ENCODE measurements at regions not wholly inside any gene's neighbourhood (a gene's known extent, or its start where the extent isn't known, plus 50 kb on each side); places are given as distances from the start of the nearest gene placed in this dataset.

DNA sequence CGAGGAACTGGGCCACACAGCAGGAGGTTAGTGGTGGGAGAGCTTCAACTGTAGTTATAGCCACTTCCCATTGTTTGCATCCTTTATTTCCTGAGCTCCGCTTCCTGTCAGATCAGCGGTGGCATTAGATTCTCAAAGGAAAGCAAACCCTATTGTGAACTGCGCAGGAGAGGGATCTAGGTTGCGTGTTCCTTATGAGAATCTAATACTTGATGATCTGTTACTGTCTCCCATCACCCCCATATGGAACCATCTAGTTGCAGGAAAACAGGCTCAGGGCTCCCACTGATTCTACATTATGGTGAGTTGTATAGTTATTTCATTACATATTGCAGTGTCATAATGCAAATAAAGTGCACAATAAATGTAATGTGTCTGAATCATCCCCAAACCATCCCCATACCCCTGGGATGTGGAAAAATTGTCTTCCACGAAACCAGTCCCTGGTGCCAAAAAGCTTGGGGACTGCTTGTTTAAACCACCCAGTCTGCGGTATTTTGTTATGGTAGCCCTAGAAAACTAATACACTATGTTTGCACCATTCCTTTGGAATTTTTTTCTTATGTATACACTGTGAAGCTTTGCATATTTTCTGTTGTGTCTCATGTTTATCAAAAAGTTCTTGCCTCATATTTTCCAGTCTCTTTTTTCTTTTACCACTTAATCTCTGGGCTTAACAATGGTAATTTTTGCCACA is 136.6 kb upstream of the IVNS1ABP start:
- no peaks in the 10 kb centered on the region for H3K36me3 ChIP-seq
- H3K4me1 ChIP-seq: no peaks in the 10 kb centered on the region
- peaks cover 0 to 5% (median 0%) of the 10 kb centered on the region in 8 donors for H3K9me3 ChIP-seq
- 71 to 87% (median 84%) methylated on average over 7 of the region's 7 CpGs for WGBS, 5 donors
- DNase-seq: no peak
- H3K4me3 ChIP-seq: no peak overlapping the region
- no peaks in the 10 kb centered on the region for H3K27me3 ChIP-seq (replicated peaks in 1 of 7)
- intact Hi-C loops (cut with DNase I; ENCODE audit: low total_unique reads): no loop called here
- TF ChIP-seq, protein P1, sequence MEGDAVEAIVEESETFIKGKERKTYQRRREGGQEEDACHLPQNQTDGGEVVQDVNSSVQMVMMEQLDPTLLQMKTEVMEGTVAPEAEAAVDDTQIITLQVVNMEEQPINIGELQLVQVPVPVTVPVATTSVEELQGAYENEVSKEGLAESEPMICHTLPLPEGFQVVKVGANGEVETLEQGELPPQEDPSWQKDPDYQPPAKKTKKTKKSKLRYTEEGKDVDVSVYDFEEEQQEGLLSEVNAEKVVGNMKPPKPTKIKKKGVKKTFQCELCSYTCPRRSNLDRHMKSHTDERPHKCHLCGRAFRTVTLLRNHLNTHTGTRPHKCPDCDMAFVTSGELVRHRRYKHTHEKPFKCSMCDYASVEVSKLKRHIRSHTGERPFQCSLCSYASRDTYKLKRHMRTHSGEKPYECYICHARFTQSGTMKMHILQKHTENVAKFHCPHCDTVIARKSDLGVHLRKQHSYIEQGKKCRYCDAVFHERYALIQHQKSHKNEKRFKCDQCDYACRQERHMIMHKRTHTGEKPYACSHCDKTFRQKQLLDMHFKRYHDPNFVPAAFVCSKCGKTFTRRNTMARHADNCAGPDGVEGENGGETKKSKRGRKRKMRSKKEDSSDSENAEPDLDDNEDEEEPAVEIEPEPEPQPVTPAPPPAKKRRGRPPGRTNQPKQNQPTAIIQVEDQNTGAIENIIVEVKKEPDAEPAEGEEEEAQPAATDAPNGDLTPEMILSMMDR (IDR thresholded peaks at IDR 0.05 in 8 of 11, conservative IDR thresholded peaks at IDR 0.05 in 3 of 11): no peak
- TF ChIP-seq POLR2AphosphoS5 (IDR thresholded peaks at IDR 0.05) (no peak), POLR2A (IDR thresholded peaks at IDR 0.05) (no peak)
- no peak overlapping the region for H3K27ac ChIP-seq

DNA sequence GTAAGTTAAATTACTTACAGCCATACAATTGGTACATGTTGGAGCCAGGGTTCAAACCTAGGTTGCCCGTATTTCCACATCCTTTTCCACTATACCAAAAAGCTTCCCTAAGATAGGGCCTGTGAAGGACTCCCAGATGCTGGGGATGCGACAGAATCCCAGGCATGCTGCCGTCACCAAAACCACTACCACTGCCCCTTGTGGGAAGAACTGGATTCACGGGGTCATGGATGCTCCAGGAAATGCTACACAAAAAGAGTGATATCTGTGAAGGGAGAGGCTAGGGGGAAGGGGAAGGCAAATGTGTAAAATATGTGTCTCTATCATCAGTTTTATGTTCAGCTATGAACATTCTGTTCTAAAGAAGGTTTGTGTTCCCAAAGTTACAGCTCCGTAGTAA is 133.9 kb upstream of the IVNS1ABP start:
- no peaks in the 10 kb centered on the region for H3K27me3 ChIP-seq (replicated peaks in 1 of 7)
- DNase-seq: no peak
- intact Hi-C loops (cut with DNase I; ENCODE audit: low total_unique reads): no loop called here
- no peaks in the 10 kb centered on the region for H3K36me3 ChIP-seq
- H3K27ac ChIP-seq: no peak overlapping the region
- no peaks in the 10 kb centered on the region for H3K4me1 ChIP-seq
- TF ChIP-seq POLR2A (IDR thresholded peaks at IDR 0.05) (no peak), POLR2AphosphoS5 (IDR thresholded peaks at IDR 0.05) (no peak)
- TF ChIP-seq, protein P1 (IDR thresholded peaks at IDR 0.05 in 8 of 11, conservative IDR thresholded peaks at IDR 0.05 in 3 of 11): no peak
- peaks cover 0 to 5% (median 0%) of the 10 kb centered on the region in 8 donors for H3K9me3 ChIP-seq
- H3K4me3 ChIP-seq: no peak overlapping the region
- 74 to 92% (median 83%) methylated on average over 5 of the region's 5 CpGs for WGBS, 5 donors

- H3K4me1 ChIP-seq: no peaks in the 10 kb centered on the region
- no peak overlapping the region for H3K4me3 ChIP-seq
- DNase-seq: no peak
- H3K27ac ChIP-seq: no peak overlapping the region
- WGBS, 5 donors: 87 to 99% (median 95%) methylated on average over 3 of the region's 3 CpGs
- peaks cover 0 to 5% (median 0%) of the 10 kb centered on the region in 8 donors for H3K9me3 ChIP-seq
- intact Hi-C loops (cut with DNase I; ENCODE audit: low total_unique reads): no loop called here
- TF ChIP-seq POLR2AphosphoS5 (IDR thresholded peaks at IDR 0.05): no peak
- no peak for TF ChIP-seq POLR2A (IDR thresholded peaks at IDR 0.05)
- TF ChIP-seq, protein P1 (IDR thresholded peaks at IDR 0.05 in 8 of 11, conservative IDR thresholded peaks at IDR 0.05 in 3 of 11): no peak
- no peaks in the 10 kb centered on the region for H3K36me3 ChIP-seq
- no peaks in the 10 kb centered on the region for H3K27me3 ChIP-seq (replicated peaks in 1 of 7)
Measured at GRCh38 chr1:185450060-185450788, 133.2 kb upstream of the IVNS1ABP start.

DNA sequence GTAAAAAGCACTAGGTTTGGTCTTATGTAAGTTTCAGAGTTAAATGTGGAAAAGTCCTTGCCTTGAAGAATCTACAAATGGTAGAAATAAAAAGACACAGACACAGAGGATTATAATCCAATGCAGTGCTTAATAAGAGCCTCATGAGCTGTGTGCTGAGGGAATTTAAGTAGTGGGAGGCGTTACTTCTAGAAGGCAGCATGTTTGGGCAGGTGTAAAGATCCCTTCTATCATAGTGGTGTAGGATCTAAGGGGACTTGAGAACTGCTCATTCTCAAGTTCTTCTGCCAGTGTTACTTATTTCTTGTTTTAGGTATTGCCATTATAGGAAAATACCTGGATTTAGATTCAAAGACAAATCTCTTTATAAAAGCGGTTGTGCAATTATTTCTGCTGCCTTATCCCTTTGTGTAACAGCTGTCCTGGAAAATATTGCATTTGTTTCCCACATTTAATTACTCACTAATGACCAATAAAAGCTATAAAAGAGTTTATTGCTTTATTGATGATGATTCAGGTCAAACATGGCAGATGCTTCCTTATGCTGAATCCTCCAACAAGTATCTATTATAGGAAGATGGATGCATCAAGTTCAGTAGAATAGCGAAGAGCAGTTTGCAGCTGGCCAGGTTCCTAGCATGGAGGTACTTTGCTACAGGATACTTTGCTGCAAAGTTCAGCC is 132.5 kb upstream of the IVNS1ABP start:
- intact Hi-C loops (cut with DNase I; ENCODE audit: low total_unique reads): no loop called here
- Histone ChIP-seq H3K4me3 (no peak overlapping the region), H3K9me3 (peaks cover 0 to 5% (median 0%) of the 10 kb centered on the region in 8 donors), H3K4me1 (no peaks in the 10 kb centered on the region), H3K36me3 (no peaks in the 10 kb centered on the region), H3K27ac (no peak overlapping the region), H3K27me3 (replicated peaks in 1 of 7) (no peaks in the 10 kb centered on the region)
- DNase-seq: no peak
- 95 to 99% (median 97%) methylated on average over 3 of the region's 3 CpGs for WGBS, 5 donors
- TF ChIP-seq, protein P1 (IDR thresholded peaks at IDR 0.05 in 8 of 11, conservative IDR thresholded peaks at IDR 0.05 in 3 of 11): no peak
- no peak for TF ChIP-seq POLR2A (IDR thresholded peaks at IDR 0.05)
- no peak for TF ChIP-seq POLR2AphosphoS5 (IDR thresholded peaks at IDR 0.05)
